Hippocampal formation (tissue), 2 donors: ENCODE measurements at regions not wholly inside any gene's neighbourhood (a gene's known extent, or its start where the extent isn't known, plus 50 kb on each side); places are given as distances from the start of the nearest gene placed in this dataset.

Source experiments
- DNase-seq, 2 donors: peaks; one replicate each; lab custom pipeline; 2025; lab: John Stamatoyannopoulos, UW

GRCh38 chr6:26285143-26286134 is 79.6 kb upstream of the BTN3A2 start:
- peak; percentile 90 to 93 for DNase-seq

- DNase-seq = peak; percentile 62 to 82
Measured at GRCh38 chr6:26286168-26286877, 78.7 kb upstream of the BTN3A2 start.

DNA sequence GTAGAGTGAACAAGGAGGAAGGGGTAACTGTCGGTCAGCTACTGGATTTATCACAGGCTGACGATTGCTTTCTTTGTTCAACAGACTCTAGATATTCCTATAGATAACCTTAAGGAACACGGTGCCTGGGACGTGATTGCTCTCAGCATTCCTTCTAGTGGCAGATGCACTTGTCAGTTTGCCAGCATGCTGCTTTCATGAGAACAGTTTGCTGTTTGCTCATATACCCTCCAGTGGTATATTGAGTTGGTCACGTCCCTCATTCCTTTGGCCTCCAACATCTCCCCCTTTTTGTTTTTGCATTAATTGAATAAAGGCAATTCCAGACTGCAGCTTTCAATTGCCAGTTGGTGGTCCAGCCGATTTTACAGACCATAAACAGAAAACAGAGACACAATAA is 76.8 kb upstream of the BTN3A2 start:
- DNase-seq = no peak

DNA sequence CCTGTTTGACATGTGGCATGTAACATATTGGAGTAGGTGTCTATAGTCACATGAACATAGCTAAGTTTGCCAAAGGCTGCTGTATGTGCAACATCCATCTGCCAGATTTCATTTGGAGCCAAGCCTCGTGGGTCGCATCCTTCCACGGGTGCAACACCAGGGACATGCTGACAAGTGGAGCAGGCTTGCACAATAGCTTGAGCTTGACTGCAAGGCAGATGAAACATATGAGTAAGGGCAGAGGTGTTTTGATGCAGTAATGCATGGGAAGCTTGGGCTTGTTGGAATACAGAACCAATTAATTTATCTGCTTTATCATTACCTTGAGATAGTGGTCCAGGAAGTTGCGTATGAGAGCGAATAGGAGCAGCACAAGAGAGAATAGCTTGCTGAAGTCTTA is 74.1 kb upstream of the BTN3A2 start:
- DNase-seq = no peak

GRCh38 chr6:26292709-26293108 is 72.3 kb upstream of the BTN3A2 start:
- no peak for DNase-seq

DNA sequence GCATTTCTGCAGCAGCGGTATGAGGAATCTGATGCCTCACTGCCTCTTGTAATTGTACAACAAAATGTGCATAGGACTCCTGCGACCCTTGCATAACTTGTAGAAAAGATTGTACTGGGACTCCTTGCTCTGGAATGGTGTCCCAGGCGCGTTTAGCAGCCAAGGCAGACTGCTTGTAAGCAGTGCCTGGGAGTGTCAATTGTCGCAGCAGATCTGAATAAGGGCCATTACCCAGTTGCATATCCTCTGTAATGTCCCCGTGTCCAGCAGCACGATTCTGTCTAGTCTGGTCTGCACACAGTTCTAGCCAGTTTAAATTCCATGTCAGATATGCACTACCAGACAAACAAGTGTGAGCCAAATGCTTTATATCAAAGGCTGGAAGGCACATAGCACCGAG is 70.7 kb upstream of the BTN3A2 start:
- no peak for DNase-seq

DNA sequence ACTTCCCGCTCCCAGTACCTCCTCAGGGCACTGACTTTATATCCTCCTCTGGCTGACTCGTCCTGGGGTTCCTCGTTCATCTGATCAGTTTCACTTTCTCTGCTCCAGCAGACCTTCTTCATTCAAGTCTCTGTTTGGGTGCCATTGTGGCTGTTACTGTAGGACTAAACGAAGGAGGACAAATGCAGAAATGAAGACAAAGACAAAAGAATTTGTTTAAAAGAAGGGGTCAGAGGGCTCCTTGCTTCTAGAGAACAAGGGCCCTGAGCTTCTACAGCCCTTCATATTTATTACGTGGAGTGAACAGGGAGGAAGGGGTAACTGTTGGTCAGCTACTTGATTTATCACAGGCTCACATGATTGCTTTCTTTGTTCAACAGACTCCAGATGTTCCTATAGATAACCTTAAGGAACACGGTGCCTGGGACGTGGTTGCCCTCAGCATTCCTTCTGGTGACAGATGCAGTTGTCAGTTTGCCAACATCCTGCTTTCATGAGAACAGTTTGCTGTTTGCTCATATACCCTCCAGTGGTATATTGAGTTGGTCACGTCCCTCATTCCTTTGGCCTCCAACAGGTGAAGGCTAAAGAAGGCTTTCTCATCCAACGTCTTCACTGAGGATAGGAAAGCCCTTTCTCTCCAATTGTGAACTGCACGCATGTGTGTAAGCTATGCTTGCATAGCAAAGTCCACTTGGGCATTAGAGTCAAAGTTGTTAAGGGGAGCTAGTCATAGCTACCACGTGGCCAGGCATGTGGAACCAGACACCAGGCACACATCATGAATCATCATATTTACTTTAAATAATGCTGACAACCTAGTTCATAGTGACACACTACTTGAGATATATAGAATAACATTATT is 69.1 kb upstream of the BTN3A2 start:
- DNase-seq = no peak

DNA sequence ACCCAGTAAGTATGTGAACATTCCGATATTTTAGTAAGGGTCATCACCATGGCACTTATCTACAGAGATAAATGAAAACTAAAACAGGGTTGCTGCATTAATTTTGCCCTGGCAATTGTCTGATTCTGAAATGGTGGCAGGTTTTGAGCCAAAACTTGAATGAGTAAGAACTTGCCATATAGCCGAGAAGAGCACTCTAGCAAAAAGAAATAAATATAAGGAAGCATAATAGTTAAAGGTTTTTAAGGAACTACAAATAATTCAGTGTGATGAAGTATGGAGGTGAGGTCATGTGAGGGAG is 68.5 kb upstream of the BTN3A2 start:
- no peak for DNase-seq

GRCh38 chr6:26296857-26297648 is 67.9 kb upstream of the BTN3A2 start:
- DNase-seq = no peak

GRCh38 chr6:26299286-26300042 is 65.5 kb upstream of the BTN3A2 start:
- no peak for DNase-seq

DNA sequence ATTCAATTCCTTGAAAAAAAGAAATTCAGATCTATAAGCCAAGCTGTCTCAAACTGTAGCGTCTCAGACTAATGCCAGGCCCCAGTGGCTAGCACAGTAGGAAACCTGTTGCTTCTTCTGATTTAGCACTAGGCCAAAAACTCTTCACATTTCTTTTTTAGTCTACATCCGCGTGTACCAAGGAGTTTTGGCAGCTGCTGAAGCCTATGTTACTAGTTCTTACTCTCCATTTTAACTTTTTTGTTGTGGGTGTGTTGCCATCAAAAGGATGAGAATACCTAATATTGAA is 65.0 kb upstream of the BTN3A2 start:
- no peak for DNase-seq

DNA sequence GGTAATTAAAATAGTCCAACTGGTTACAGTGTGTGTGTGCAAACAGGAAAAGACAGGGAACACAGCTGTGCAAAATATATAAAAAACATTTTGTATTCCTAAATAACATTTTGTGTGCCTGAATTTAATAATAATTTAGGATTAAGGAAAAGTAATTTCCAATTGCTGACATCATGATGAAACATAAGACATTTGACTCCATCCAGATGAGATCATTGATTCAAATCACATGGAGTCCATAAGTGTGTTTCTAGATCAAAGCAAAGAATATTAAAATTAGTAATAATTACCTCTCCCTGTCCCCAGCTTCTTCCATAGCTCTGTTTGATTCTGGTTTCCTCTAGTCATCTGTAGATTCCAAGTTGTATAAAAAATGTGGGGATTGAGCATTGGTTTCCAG is 64.6 kb upstream of the BTN3A2 start:
- no peak for DNase-seq

DNA sequence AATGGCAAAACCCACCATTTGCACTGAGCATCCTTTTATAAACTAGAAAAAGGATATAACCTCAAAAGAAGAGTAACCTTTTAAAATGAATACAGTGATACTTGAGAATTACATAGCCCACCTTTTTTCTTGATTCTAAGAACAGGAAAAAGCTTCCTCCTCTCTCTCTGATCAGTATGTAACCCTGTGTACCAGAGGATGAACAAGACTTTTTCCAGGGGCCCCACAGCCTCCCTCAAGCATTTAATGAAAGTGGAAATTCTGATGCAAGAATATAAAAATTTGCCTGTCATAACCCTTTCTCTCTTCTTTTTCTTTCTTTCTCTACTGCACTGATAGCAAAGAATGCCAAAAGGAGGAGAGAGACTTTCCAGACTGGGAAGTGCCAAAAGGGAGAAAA is 64.2 kb upstream of the BTN3A2 start:
- DNase-seq = no peak

- DNase-seq = no peak
Measured at GRCh38 chr6:26301638-26302037, 63.4 kb upstream of the BTN3A2 start.

- DNase-seq = no peak
Measured at GRCh38 chr6:26302941-26303559, 61.9 kb upstream of the BTN3A2 start.

GRCh38 chr6:26304213-26304796 is 60.7 kb upstream of the BTN3A2 start:
- DNase-seq = no peak

DNA sequence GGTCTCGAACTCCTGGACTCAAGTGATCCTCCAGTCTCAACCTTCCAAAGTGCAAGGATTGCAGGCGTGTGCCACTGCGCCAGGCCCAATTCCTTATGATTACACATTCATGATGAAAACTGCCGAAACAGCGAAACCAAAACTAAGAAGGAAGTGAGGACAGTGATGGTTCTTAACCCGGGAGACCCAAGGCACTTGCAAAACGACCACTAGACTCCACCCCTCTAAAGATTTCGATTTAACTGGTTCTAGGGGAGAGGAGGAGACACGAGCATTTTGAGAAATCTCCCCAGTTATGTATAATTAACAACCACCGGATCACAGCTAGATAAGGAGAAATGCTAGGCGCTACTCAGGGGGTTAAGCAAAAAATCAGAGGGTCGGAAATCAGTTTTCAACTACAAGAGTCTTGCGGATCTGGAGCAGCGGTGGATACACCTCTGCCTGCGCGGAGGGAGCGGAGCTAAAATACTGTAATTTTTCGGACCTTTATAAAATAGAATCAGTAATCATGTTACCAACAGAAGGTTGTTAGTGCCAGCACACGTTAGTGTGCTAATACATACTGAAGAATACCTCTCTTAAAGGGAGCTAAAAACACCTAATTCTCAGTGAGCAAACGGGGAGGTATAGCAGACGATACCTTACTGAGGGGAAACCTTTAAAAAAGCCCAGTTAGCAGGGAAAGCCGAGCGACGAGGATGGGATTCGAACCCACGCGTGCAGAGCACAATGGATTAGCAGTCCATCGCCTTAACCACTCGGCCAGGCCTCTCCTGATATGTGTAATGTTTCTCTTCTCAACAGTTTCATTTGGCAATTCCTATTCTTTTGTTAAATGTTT is 60.0 kb upstream of the BTN3A2 start:
- DNase-seq = peak in 1 of 2 donors; percentile 62

GRCh38 chr6:26305641-26305969 is 59.4 kb upstream of the BTN3A2 start:
- no peak for DNase-seq

DNA sequence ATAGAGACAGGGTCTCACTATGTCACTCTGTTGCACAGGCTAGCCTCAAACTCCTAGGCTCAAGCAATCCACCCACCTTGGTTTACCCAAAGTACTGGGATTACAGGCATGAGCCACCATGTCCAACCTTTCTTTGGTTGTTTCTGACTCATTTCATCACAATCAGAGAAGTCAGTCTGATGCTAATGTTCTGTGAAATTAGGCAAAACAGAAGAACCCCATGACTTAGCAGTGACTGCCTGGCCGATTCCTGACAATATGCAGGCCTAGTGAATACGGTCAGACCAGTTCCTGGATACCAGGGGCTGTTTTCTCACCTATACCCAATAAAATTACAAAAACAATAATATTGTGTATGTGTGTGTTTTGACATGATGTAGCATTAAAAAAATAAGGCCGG is 58.8 kb upstream of the BTN3A2 start:
- DNase-seq = no peak
